ENCODE measurements at regions not wholly inside any gene's neighbourhood (a gene's known extent, or its start where the extent isn't known, plus 50 kb on each side); places are given as distances from the start of the nearest gene placed in this dataset.

GRCh38 chr2:122210065-122210464 lies 454.6 kb downstream of the TSN start:
- no peaks in the 10 kb centered on the region for H3K27me3 ChIP-seq
- WGBS, 2 donors, result 87 to 96% methylated on average over 4 of the region's 4 CpGs
- no peak overlapping the region for H3K27ac ChIP-seq
- no peak for TF ChIP-seq CTCF (IDR thresholded peaks at IDR 0.05)
- no peak for TF ChIP-seq POLR2A (IDR thresholded peaks at IDR 0.05)
- H3K4me1 ChIP-seq, result no peaks in the 10 kb centered on the region
- no peak for DNase-seq
- intact Hi-C loops (cut with DNase I), result no loop called here
- H3K36me3 ChIP-seq, result no peaks in the 10 kb centered on the region
- no peak overlapping the region for H3K4me3 ChIP-seq
- no peaks in the 10 kb centered on the region for H3K9me3 ChIP-seq

- intact Hi-C loops (cut with DNase I), result no loop called here
- no peaks in the 10 kb centered on the region for H3K4me1 ChIP-seq
- 71 to 81% methylated on average over 8 of the region's 8 CpGs for WGBS, 2 donors
Observed at GRCh38 chr2:122210898-122211856, 455.7 kb downstream of the TSN start.

GRCh38 chr2:122213312-122213711 lies 457.9 kb downstream of the TSN start:
- no peaks in the 10 kb centered on the region for H3K9me3 ChIP-seq
- H3K27ac ChIP-seq, result no peak overlapping the region
- no peak for DNase-seq
- no peaks in the 10 kb centered on the region for H3K4me1 ChIP-seq
- H3K4me3 ChIP-seq, result no peak overlapping the region
- no peaks in the 10 kb centered on the region for H3K36me3 ChIP-seq
- 70 to 79% methylated on average over 4 of the region's 4 CpGs for WGBS, 2 donors
- intact Hi-C loops (cut with DNase I), result no loop called here
- TF ChIP-seq POLR2A (IDR thresholded peaks at IDR 0.05), result no peak
- no peak for TF ChIP-seq CTCF (IDR thresholded peaks at IDR 0.05)
- H3K27me3 ChIP-seq, result no peaks in the 10 kb centered on the region

More at GRCh38 chr2:122210898-122211856, 455.7 kb downstream of the TSN start:
- no peaks in the 10 kb centered on the region for H3K9me3 ChIP-seq
- TF ChIP-seq CTCF (IDR thresholded peaks at IDR 0.05) (no peak), POLR2A (IDR thresholded peaks at IDR 0.05) (no peak)
- H3K36me3 ChIP-seq, result no peaks in the 10 kb centered on the region
- H3K27me3 ChIP-seq, result no peaks in the 10 kb centered on the region
- no peak overlapping the region for H3K27ac ChIP-seq
- H3K4me3 ChIP-seq, result no peak overlapping the region
- DNase-seq, result no peak

- H3K36me3 ChIP-seq, result no peaks in the 10 kb centered on the region
- intact Hi-C loops (cut with DNase I), result no loop called here
Observed at GRCh38 chr2:122216071-122216470, 460.6 kb downstream of the TSN start.

More at GRCh38 chr2:122216071-122216470, 460.6 kb downstream of the TSN start:
- DNase-seq, result no peak
- no peaks in the 10 kb centered on the region for H3K27me3 ChIP-seq
- no peak overlapping the region for H3K27ac ChIP-seq
- no peak overlapping the region for H3K4me3 ChIP-seq
- no peak for TF ChIP-seq POLR2A (IDR thresholded peaks at IDR 0.05)
- no peak for TF ChIP-seq CTCF (IDR thresholded peaks at IDR 0.05)
- H3K4me1 ChIP-seq, result no peaks in the 10 kb centered on the region
- no peaks in the 10 kb centered on the region for H3K9me3 ChIP-seq

Measured in esophagus squamous epithelium (tissue), 5 donors.